ENCODE measurements at regions not wholly inside any gene's neighbourhood (a gene's known extent, or its start where the extent isn't known, plus 50 kb on each side); places are given as distances from the start of the nearest gene placed in this dataset.

DNA sequence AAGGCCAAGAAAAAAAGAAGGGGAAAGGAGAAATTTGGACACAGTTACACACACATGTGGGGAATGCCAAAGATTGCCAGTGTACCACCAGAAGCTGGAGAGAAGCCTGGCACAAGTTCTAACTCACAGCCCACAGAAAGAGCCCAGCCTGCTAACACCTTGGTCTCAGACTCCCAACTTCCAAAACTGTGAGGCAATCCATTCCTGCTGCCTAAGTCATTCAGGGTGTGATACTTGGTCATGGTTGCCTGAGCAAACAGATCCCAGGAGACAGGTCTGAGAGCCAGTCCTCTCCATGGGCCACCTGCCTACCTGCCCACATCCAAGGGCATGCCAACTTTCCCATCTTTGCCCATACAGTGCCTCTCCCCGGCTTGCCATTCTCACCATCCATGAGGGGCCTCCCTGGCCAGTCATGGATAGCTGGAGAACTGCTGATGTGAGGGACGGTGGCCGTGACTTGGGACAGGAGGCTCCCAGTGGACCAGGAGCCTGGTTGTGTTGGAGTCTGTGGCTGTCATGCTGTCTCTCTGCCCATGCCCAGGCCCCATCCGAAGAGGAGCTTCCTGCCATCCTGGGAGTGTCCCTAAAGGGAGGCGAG is 198.0 kb upstream of the RTL1 start:
- Histone ChIP-seq H3K27me3 (ENCODE audit: control insufficient read depth, insufficient read depth, low read length) (peaks cover 6% of the 10 kb centered on the region; the same call in 1 of the 2 replicates), H2AK5ac (ENCODE audit: low read depth, low read length) (no peak overlapping the region), H2AFZ (replicated peaks; ENCODE audit: low read length, poor library complexity) (no peak overlapping the region), H4K91ac (ENCODE audit: insufficient read depth, low read depth, low read length) (no peak overlapping the region), H4K5ac (ENCODE audit: low read depth, low read length) (no peak overlapping the region), H2AK9ac (replicated peaks; ENCODE audit: low read depth, low read length, poor library complexity) (no peak overlapping the region), H3K9me1 (ENCODE audit: insufficient read depth, low read length) (no peaks in the 10 kb centered on the region), H3K23ac (ENCODE audit: low read depth, low read length) (no peak overlapping the region), H4K8ac (ENCODE audit: low read depth in 2 of 2, low read length in 2 of 2) (no peak overlapping the region), H3K56ac (ENCODE audit: extremely low read depth, insufficient read depth, low read length) (no peak overlapping the region), H3K4me3 (ENCODE audit: insufficient read depth, low read depth, low read length) (no peak overlapping the region), H3K4me2 (ENCODE audit: low read depth, low read length) (no peak overlapping the region), H3K36me3 (ENCODE audit: control insufficient read depth, insufficient read depth, low read length) (no peaks in the 10 kb centered on the region), H2BK120ac (ENCODE audit: low read depth, low read length) (no peak overlapping the region), H2BK20ac (ENCODE audit: low read depth, low read length) (no peak overlapping the region), H3K27ac (ENCODE audit: insufficient read depth, low read length) (no peak overlapping the region), H3K9me3 (ENCODE audit: control insufficient read depth, insufficient read depth, low read length) (peaks cover 6% of the 10 kb centered on the region), H3K79me1 (ENCODE audit: low read depth in 1 of 2, low read length in 2 of 2) (no peaks in the 10 kb centered on the region), H2BK15ac (ENCODE audit: low read depth, low read length) (no peak overlapping the region), H3K14ac (replicated peaks; ENCODE audit: low read depth, low read length) (no peak overlapping the region), H3K4ac (ENCODE audit: low read depth, low read length) (no peak overlapping the region), H3K4me1 (ENCODE audit: control insufficient read depth, insufficient read depth, low read length) (no peaks in the 10 kb centered on the region), H3K18ac (ENCODE audit: low read depth, low read length) (no peak overlapping the region), H4K20me1 (ENCODE audit: insufficient read depth, low read length) (no peaks in the 10 kb centered on the region), H3K9ac (ENCODE audit: low read depth, low read length) (no peak overlapping the region), H2BK5ac (ENCODE audit: low read depth, low read length, poor library complexity, severe bottlenecking) (no peak overlapping the region)
- intact Hi-C loops (cut with micrococcal nuclease) (no loop called here), in situ Hi-C loops (cut with MboI; ENCODE audit: low sequenced_read_pairs) (no loop called here), dilution Hi-C loops (cut with HindIII; ENCODE audit: low sequenced_read_pairs, unreplicated experiment) (no loop called here)
- POLR2A ChIA-PET (ENCODE audit: unreplicated experiment), result no interaction called here
- ATAC-seq (ENCODE audit: low read depth) (no peak), DNase-seq (no peak)
- no peak for TF ChIP-seq RFX5 (IDR thresholded peaks at IDR 0.05; ENCODE audit: low read depth, low read length)
- TF ChIP-seq BHLHE40 (IDR thresholded peaks at IDR 0.05; ENCODE audit: low read depth, low read length), result no peak
- TF ChIP-seq POLR2A (IDR thresholded peaks at IDR 0.05; ENCODE audit: low read depth, low read length), result no peak
- TF ChIP-seq, protein P1, sequence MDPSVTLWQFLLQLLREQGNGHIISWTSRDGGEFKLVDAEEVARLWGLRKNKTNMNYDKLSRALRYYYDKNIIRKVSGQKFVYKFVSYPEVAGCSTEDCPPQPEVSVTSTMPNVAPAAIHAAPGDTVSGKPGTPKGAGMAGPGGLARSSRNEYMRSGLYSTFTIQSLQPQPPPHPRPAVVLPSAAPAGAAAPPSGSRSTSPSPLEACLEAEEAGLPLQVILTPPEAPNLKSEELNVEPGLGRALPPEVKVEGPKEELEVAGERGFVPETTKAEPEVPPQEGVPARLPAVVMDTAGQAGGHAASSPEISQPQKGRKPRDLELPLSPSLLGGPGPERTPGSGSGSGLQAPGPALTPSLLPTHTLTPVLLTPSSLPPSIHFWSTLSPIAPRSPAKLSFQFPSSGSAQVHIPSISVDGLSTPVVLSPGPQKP (IDR thresholded peaks at IDR 0.05; ENCODE audit: borderline replicate concordance, low read depth, low read length), result no peak
- no peak for TF ChIP-seq CHD1 (IDR thresholded peaks at IDR 0.05; ENCODE audit: low read depth, low read length)
- TF ChIP-seq CEBPB (IDR thresholded peaks at IDR 0.05; ENCODE audit: low read depth, low read length), result no peak
- TF ChIP-seq RCOR1 (IDR thresholded peaks at IDR 0.05; ENCODE audit: insufficient replicate concordance, low read length), result no peak
- TF ChIP-seq, protein P2, sequence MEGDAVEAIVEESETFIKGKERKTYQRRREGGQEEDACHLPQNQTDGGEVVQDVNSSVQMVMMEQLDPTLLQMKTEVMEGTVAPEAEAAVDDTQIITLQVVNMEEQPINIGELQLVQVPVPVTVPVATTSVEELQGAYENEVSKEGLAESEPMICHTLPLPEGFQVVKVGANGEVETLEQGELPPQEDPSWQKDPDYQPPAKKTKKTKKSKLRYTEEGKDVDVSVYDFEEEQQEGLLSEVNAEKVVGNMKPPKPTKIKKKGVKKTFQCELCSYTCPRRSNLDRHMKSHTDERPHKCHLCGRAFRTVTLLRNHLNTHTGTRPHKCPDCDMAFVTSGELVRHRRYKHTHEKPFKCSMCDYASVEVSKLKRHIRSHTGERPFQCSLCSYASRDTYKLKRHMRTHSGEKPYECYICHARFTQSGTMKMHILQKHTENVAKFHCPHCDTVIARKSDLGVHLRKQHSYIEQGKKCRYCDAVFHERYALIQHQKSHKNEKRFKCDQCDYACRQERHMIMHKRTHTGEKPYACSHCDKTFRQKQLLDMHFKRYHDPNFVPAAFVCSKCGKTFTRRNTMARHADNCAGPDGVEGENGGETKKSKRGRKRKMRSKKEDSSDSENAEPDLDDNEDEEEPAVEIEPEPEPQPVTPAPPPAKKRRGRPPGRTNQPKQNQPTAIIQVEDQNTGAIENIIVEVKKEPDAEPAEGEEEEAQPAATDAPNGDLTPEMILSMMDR (conservative IDR thresholded peaks at IDR 0.05; ENCODE audit: low read depth, low read length), result no peak
- no peak for TF ChIP-seq SMC3 (IDR thresholded peaks at IDR 0.05; ENCODE audit: low read depth, low read length)
- TF ChIP-seq MAFK (IDR thresholded peaks at IDR 0.05; ENCODE audit: low read depth, low read length), result no peak
- no peak for TF ChIP-seq MAZ (IDR thresholded peaks at IDR 0.05; ENCODE audit: borderline replicate concordance, low read depth, low read length)
- no peak for TF ChIP-seq RAD21 (IDR thresholded peaks at IDR 0.05; ENCODE audit: low read length)
- TF ChIP-seq NFE2L2 (IDR thresholded peaks at IDR 0.05; ENCODE audit: low read depth, low read length), result no peak
- no CpG with 5 or more reads among the region's 5 CpGs for whole genome bisulfite sequencing, 2 experiments (ENCODE audit: extremely low coverage in 2 of 2, insufficient read length in 1 of 2)
- BruUV-seq (replicated peaks), result no TSS peak
- CTCF ChIA-PET, result interaction anchor here (0.7 kb wide), 1 partner anchor 582 kb away, joined by 3 read pairs; no protein-coding TSS in a partner anchor
